GM13976 (cell line): ENCODE measurements at regions not wholly inside any gene's neighbourhood (a gene's known extent, or its start where the extent isn't known, plus 50 kb on each side); places are given as distances from the start of the nearest gene placed in this dataset.

Experiments
- DNase-seq: peaks from one replicate; pipeline ENCODE4 v3.0.0; 2012; ENCODE audit warnings: low spot score
- CTCF ChIP-seq: IDR thresholded peaks from 2 replicates; pipeline ENCODE4 v1.5.1; 2012; ENCODE audit warnings: borderline replicate concordance, mild to moderate bottlenecking; ENCODE audit not compliant: insufficient read depth; ENCODE audit errors: extremely low read depth, missing control alignments, control extremely low read depth
- in situ Hi-C: fragments of 300-500 bp; cut with MboI; formaldehyde crosslinking; loops from one replicate; pipeline ENCODE4 v1.12.0; 2022; ENCODE audit warnings: low sequenced_read_pairs, mixed read lengths, inconsistent platforms; ENCODE audit not compliant: unreplicated experiment

- no peak for DNase-seq
- no peak for TF ChIP-seq CTCF
- in situ Hi-C loops: no loop called here
Measured at GRCh38 chr1:162941024-162941423, 80.0 kb upstream of the CCDC190 start.

- no peak for DNase-seq
- in situ Hi-C loops: no loop called here
- no peak for TF ChIP-seq CTCF
Measured at GRCh38 chr1:162939035-162939434, 78.1 kb upstream of the CCDC190 start.

- DNase-seq: no peak
- TF ChIP-seq CTCF: no peak
- in situ Hi-C loops: no loop called here
Measured at GRCh38 chr1:162937716-162938395, 76.9 kb upstream of the CCDC190 start.

DNA sequence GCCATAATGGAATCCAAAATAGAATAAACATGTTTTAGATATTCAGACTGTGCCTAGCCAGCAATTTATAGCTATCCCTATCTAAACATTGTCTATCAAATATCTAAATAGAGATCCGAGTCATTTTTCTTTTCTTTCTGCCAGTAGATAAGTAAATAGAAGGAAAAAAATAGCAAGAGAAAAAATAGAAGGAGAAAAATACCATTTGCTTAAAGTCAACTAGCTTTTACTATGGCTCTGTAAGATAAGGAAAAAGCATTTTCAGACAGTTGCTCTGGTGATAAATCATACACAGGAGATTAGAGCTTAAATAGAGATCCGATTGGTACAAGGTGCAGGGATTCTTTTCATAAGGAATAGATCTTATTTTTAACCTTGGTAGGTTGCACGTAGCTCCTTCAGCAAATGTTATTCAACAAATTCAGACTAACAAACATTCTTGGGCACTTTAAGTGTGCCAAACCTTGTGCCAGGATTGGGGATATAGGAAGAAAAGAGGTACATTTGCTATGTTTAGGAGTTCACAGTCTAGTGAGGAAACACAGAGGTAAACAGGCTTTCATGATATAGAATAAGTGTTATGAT, 70.1 kb upstream of the CCDC190 start:
- DNase-seq: no peak
- in situ Hi-C loops: no loop called here
- TF ChIP-seq CTCF: no peak

- DNase-seq: no peak
- in situ Hi-C loops: no loop called here
- no peak for TF ChIP-seq CTCF
Measured at GRCh38 chr1:162930532-162930931, 69.6 kb upstream of the CCDC190 start.

DNA sequence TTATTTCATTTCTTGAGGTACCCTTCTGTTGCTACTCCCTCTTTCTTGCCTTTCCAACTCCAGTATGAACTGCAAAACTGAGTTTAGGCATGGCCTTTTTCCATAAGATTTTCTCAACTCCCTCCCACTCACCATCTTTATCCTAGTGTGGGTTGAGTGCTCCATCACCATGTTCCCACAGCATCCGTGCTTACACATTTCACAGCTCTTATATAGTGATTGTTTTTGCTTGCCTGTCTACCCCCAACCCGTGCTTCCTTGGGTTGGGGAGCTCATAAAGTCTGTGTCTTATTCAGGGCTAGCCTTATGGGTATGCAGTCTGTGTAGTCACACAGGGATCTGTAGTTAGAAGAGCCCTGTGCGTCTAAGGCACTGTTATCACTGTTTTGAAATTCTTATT, 68.2 kb upstream of the CCDC190 start:
- TF ChIP-seq CTCF: no peak
- DNase-seq: no peak
- in situ Hi-C loops: no loop called here
